ENCODE measurements at regions not wholly inside any gene's neighbourhood (a gene's known extent, or its start where the extent isn't known, plus 50 kb on each side); places are given as distances from the start of the nearest gene placed in this dataset.
"Not testable (repeated sequence)": the region's sequence is repeated elsewhere in the genome, so short reads cannot be mapped to it uniquely, and the experiment has no call there.

DNA sequence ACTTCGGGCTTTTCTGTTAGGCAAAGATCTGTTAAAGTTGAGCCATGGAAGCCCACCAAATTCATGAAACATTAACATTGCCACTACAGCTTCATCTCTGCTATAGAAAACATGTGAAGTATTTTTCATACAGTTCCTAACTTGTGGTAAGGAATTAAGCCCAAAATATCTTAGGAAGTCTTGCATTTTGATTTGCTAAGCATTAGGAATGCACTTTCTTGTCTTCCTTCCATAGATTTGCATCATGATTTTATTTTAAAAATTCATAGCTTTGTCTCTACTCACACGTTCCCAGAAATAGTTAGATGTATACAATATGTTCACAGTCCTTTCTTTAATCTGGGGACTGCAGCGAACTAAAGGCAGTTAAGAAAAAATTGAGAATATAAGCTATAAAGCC is 325.6 kb downstream of the CENPW start:
- DNase-seq (ENCODE audit: low spot score), result no peak

DNA sequence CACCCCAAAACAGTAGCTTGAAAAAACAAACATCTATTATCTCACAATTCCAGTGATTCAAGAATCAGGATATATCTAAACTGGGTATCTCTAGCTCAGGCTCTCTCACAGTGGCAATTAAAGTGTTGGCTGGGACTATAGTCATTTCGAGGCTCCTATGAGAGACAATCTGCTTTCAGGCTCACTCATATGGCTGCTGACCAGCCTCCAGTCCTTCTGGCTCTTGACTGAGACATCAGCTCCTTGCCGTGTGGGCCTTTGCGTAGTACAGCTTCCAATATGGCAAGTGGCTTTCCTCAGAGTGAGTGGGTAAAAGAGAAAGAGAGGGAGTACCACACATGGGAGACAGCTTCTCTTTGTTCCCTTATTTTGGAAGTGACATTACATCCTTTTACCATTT is 327.2 kb downstream of the CENPW start:
- DNase-seq (ENCODE audit: low spot score), result no peak

DNA sequence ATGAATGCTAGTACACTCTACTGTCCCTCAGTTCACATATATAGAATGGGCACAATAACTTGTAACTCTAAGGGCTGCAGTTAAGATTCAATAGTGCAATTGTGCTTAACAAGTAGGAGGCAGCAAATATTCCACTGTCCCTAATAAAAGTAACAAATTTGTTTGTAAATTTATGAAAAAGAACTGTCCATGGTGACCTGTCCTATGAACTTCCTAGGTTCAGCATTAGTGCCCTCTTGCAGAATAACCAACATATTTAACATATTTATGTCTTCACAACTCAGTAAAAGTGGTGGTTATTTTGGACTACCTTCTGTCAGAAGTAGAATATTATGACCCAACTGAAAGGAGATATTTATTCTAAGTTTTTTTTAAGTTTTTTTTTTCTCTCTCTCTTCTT is 327.8 kb downstream of the CENPW start:
- DNase-seq (ENCODE audit: low spot score), result no peak

DNA sequence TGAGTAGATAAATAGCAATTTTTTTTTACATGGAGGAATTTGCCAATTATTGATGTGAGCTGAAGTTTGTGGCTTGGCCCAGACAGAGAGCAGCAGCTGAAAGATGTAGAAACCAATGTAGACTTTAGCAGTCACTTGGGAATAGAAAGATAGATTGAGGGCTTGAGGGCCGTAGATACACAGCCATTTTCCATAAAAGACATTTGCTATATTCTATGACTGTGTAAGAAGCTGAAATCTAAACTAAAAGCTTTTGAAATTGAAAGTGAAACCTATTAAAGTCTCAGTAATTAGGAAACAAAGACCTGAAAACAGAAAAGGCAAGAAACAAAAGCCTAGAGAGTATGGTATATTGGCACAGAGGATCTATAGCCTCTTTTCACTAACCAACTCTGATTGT is 332.7 kb downstream of the CENPW start:
- DNase-seq (ENCODE audit: low spot score), result no peak

DNA sequence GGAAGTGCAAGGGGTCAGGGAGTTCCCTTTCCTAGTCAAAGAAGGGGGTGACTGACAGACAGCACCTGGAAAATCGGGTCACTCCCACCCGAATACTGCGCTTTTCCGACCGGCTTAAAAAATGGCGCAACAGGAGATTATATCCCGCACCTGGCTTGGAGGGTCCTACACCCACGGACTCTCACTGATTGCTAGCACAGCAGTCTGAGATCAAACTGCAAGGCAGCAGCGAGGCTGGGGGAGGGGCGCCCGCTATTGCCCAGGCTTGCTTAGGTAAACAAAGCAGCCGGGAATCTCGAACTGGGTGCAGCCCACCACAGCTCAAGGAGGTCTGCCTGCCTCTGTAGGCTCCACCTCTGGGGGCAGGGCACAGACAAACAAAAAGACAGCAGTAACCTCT is 333.8 kb downstream of the CENPW start:
- not testable (repeated sequence) for DNase-seq (ENCODE audit: low spot score)

DNA sequence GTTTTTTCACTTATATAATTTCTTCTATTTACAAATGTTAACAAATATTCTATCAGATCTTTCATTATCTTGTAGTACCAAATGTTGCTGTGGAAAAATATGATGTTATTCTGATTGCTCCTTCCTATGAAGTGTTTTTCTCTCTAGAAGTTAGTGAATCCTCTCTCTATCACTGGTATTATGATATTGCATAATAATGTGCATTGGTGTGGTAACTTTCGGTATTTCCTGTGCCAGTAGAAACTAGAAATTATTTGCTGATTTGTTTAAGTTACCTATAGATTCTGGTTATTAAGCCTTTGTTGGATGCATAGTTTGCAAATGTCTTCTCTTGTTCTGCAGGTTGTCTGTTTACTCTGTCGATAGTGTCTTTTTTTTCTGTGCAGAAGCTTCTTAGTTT is 342.5 kb downstream of the CENPW start:
- DNase-seq (ENCODE audit: low spot score), result no peak

DNA sequence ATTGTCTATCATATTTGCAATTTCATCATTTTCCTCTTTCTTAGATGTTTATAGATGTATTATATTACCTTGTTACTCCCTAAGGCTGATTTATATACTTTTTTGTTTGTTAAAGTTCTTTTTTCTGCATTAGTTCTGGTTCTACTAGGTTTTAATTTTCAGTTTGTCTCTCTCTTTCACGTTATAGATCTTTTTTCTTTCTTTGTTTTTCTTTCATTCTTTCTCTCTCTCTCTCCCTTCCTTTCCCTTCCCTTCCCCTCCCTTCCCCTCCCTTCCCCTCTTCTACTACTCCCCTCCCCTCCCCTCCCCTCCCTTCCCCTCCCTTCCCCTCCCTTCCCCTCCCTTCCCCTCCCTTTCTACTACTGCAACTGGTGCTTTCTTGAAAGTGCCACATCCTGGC is 345.3 kb downstream of the CENPW start:
- no peak for DNase-seq (ENCODE audit: low spot score)

DNA sequence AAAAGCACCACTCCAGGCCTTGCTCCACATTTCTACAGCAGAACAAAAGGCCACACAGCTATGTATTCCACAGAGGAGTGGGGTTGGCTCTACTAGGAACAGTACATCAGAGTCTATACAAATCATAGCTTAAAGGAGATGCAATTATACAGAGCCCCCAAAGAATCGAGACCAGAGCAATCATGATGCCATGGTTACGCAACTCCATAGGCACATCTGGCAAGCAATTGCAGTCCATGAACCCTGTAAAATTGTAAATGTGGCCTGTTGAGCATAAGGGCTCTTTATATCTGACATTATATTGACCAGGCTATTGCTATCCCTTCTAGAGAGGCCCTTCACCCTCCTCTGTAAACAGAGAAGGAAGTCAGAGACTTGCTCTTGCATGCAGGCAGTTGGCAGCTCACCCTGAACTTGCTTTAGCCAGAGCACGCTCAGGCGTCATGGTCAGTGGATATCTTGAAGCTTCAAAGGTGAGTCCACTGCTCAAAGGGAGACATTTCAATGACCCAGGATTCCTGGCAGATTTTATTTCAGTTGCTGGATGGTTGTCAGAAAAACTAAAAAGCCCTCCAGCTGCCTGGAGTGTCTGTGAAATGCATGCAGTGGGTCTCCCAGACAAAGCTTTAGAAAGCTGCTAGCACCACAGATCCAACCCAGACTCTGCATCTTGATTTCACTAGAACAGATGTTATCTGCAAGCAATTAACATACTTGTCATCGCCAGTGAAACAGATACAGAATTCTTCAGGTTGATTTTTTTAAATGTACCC is 357.2 kb downstream of the CENPW start:
- DNase-seq (ENCODE audit: low spot score), result no peak

DNA sequence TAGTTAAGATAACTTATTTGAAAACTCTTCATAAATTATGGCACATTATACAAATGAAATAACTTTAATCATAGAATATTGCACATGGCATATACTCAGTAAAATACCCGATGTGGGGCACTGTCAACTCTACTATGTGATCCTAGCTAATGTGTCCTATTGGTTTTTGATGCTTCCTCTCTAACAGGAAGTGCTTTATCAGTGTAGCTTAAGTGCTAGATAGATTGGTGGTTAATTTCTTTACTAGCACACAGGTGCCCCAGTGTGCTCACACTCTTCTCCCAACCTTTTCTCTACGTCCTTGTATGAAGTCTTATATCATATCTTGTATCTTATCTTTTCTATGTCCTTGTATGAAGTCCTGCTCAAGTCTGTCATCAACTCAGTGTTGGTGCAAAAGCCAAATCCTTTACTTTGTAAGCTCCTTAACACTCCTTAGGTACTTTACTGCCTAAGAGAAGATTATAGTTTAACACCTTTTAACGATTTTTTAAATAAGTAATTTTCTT is 358.9 kb downstream of the CENPW start:
- no peak for DNase-seq (ENCODE audit: low spot score)

DNA sequence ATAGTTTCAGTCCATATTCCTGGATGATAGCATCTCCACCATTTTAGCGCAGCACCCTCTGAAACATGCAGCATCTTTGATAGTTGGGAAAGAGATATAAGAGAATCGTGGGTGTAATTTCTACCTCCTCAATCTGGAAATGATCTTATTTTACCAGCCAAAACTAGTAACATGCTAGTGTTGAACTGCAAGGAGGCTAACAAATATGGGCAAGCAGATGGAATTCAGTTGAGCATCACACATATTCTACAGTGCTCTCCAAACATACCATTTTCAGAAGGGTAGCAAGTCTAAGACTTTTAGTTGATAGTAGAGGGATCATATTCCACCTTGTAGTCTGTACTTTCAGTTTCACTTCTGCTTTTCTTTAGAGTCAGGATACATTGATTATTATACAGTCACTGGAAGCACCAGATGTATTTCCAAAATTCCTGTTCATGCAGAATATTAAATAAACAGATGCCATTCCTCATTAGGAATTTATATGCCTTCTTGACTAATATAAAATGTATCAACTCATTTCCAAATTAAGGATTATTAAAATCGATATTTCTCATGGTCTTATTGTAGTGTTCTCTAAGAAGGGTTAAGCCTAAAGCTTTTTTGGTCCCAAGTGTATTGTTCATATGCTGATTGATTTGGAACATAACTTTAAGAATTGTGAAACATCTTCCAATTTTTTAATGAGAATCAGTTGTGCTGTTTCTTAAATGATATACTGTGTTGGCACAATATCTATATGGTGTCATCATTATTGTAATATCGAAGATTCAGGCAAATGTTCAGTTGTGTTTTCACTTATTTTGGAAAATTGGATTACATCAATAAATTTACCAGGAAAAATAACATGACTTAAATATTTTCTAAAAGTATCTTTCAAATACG is 362.0 kb downstream of the CENPW start:
- no peak for DNase-seq (ENCODE audit: low spot score)

DNA sequence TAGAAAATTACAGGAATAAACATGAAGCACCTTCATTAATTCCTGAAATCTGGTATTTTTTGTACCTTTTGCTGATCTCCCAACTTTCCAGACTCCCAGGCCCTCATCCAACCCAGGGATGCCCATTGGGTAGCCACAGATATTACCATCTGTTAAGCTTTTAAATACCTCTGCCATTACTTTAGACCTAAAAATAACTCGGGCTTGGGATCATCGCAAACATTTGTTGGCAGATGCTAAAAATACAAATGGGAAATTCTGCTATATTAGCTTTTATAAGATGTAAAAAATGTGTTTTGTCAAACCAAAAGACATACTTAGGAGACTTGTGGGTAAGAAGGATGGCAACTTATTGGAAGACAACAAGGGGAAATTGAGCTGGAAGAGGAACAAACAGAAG is 376.1 kb downstream of the CENPW start:
- no peak for DNase-seq (ENCODE audit: low spot score)

DNA sequence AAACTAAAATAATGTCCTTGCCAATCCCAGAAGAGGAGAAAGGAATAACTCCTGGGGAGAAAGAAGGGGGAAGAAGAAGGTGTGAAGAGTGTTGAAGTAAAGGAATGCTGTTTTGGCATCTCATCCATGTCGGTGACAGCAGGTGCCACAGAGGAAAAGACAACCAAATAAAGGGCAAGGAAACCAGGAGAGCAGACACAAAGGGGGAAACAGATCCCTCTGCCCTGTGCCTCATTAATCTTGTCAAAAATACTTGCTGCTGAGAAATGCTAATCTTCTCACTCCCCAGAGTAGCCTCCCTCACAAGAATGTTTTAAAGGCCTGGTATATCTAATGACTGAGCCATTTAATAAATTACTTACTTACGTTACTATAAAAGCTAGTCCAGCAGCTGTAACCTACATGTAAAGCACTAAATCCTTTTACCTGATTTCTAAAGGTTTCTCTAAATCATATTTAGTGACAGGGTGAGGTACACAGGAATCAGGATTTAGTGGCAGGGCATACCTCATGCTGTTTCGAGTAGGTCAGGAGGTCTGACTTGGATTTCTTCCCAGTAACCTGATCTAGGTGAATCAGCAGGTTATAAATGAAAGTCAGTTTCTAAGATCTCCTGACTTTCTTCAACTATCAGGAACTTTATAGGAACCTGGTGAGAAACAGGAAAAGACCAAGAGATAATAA is 377.1 kb downstream of the CENPW start:
- no peak for DNase-seq (ENCODE audit: low spot score)

DNA sequence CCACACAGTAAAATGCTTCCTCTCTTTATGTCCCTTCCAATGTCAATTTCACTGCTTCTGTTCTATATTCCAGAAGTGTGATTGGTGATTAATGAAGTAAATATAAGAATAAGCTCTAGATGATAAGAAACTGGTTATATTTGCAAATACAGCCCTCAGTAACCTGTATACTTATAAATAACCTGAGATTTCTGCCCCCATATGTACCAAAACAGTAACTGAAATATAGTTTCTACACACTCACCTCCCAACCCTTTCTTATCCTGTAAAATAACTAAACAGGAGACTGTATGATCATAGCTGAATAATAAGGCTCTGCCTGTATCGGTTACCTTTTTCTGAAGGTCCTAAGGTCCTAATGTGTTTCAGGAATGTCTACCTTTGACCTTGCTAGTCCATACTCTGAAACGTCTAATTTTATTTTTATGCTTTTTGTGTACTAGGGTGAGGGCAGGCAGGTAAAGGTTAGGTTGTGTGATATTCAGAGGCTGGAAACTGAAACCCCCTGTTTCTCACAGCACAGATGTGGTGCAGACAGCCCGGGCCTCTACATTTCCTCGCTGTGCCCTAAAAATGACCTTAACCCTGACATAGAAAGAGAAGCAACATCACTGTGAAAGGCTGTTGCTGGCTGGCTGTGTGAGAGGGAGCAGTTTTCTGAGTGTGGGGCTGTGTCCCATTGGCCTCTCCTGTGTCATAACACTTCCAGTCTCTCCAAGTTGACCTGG is 378.8 kb downstream of the CENPW start:
- no peak for DNase-seq (ENCODE audit: low spot score)

DNA sequence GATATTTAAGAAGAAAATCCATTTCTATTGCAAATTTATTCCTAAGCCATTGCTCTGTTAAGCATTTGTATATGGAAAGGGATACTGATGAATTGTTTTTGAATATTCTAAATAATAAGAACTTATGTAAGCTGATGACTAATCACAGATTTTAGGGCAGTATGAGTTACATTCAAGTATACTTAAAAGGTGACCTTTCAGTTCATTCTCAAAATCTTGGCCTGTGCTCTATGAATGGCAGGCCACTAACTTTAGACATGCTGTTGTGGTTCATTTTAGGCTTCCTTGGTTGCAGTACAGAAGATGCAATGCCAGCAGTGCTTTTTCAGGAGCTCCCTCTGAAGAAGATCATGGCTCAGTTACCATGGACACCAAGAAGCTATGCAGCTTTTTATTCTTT is 380.4 kb downstream of the CENPW start:
- no peak for DNase-seq (ENCODE audit: low spot score)

DNA sequence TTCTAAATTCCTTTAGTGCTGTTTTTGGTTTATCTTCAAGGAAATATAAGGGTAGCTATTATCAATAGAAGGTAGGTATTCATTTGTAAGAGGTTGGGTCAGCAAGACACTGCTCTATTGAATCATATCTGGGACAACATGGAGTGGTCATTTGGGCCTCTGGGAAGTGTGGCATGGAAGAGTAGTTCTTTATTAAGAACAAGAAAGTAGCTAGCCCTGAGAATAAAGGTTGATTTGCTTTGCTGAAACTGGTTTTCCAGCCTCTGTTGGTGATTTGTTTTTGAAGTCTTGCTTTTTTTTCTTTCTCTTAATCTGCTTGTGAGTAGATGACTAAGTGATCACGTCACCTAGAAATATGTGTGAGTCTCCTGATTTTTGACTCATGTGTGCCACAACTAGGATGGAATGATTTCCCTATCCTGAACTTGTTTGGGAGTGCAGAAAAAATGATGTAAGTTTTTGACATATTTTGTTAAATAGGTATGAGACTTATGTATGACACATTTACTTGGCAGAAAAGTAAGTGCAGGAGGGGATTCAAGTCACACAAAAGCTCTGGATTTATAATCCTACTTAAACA is 381.8 kb downstream of the CENPW start:
- no peak for DNase-seq (ENCODE audit: low spot score)

DNA sequence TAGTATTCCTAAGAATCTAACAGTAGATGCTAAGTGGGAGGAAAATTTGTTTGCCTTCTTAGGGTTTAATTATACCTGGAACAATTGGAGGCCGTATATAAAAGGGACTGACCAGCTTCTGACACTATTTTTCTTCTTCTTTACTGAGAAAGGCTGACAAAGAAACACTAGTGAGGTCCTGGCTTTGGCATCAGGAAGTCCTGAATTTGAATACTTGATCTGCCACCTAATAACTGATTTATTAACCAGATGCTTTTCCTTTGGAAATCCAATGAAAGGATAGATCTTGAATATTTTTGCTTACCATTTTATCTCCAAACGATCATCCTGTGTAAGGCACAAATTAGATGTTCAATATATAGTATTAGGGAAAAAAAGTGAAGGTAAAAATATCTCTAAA is 382.5 kb downstream of the CENPW start:
- DNase-seq (ENCODE audit: low spot score), result no peak

DNA sequence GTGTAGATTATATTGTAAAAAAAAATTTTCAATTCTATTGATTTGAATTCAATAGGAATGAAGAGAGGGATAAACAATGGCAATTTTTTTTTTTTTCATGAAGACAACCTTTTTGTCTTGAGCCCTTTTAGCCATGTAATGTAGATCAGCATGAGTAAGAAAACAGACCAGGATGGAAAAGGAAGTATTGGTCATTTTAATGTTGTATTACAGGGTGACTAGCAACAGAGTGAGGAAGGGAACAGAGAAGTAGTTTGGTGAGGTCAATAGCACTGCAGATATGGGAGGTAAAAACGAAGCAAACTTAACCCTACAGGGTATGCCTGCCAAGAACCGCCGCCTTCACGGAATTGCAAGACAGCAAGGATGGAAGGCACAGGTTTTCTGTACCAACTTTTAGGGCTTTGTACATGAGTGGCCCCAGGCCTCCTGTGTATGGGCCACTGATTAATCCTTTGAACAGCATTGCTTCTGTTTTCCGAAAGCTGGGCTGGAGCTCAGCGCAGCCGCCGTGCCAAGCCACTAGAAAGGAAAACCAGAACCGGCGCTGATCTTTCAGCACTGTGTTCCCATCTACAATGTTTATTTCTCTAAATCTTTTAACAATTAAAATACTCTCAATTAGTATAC is 383.7 kb downstream of the CENPW start:
- DNase-seq (ENCODE audit: low spot score), result no peak

DNA sequence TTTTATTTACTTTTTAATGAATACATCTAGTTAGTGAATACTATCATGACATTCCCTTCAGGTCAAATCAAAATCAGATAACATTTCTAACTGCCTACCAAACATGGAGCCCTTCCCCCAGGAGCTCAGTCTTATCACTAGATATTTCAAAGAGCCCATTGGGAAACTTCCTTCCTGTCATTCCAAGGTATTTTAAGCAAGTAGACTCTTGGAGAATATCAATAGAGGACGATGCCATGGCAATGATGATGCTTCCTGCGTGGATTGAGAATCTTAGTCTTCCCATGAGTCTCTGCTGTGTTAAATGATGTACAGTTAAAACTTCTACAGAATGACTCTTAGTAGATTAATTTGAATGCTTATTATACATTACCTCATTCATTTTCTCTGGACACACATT is 384.9 kb downstream of the CENPW start:
- DNase-seq (ENCODE audit: low spot score), result no peak

DNA sequence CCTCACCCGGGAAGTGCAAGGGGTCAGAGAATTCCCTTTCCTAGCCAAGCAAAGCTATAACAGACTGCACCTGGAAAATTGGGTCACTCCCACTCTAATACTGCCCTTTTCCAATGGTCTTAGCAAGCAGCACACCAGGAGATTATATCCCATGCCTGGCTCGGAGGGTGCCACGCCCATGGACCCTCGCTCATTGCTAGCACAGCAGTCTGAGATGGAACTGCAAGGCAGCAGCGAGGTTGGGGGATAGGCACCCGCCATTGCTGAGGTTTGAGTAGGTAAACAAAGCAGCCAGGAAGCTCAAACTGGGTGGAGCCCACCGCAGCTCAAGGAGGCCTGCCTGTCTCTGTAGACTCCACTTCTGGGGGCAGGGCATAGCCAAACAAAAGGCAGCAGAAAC is 386.5 kb downstream of the CENPW start:
- not testable (repeated sequence) for DNase-seq (ENCODE audit: low spot score)

DNA sequence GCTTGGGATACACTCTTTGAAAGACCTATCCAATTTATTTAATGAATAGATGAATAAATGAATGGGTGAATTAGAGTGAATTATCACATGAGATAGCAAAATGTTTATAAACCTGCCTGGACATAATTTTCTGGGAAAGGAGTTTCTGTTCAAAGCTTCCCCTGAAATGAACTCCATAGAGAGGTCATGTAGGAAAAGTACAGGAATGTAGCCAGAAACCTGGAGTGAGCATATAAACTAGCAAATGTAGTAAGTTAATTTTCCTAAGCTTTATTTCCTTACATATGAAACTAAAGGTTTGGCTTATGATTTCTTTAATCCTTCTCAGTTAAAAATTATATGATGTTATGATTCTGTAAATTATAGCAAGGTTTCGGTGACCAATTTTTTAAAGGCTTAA is 380.3 kb upstream of the RSPO3 start:
- no peak for DNase-seq (ENCODE audit: low spot score)

All from mesenteric fat pad (tissue), 1 donor.